ENCODE measurements at regions not wholly inside any gene's neighbourhood (a gene's known extent, or its start where the extent isn't known, plus 50 kb on each side); places are given as distances from the start of the nearest gene placed in this dataset.

- WGBS, 2 donors = 74 to 82% methylated on average over 26 of the region's 26 CpGs
- Histone ChIP-seq H3K9me3 (no peaks in the 10 kb centered on the region), H3K27ac (no peak overlapping the region), H3K4me3 (no peak overlapping the region), H3K4me1 (no peaks in the 10 kb centered on the region), H3K27me3 (peaks cover 0 to 12% (median 0%) of the 10 kb centered on the region in 3 donors), H3K36me3 (no peaks in the 10 kb centered on the region)
- intact Hi-C loops (cut with DNase I) = no loop called here
- TF ChIP-seq EP300 (IDR thresholded peaks at IDR 0.05) (no peak), POLR2A (IDR thresholded peaks at IDR 0.05) (no peak), POLR2AphosphoS5 (IDR thresholded peaks at IDR 0.05) (no peak), CTCF (IDR thresholded peaks at IDR 0.05) (no peak)
- peak; percentile 51 for DNase-seq
These were observed 811.4 kb downstream of the BRD1 start for GRCh38 chr22:49015993-49016908.

GRCh38 chr22:49015459-49015858 is 812.2 kb downstream of the BRD1 start:
- no peaks in the 10 kb centered on the region for H3K4me1 ChIP-seq
- 77 to 89% methylated on average over 13 of the region's 13 CpGs for WGBS, 2 donors

GRCh38 chr22:49014227-49015201 is 813.2 kb downstream of the BRD1 start:
- intact Hi-C loops (cut with DNase I) = no loop called here
- peaks cover 0 to 16% (median 0%) of the 10 kb centered on the region in 3 donors for H3K27me3 ChIP-seq
- TF ChIP-seq POLR2AphosphoS5 (IDR thresholded peaks at IDR 0.05) (no peak), POLR2A (IDR thresholded peaks at IDR 0.05) (no peak), EP300 (IDR thresholded peaks at IDR 0.05) (no peak), CTCF (IDR thresholded peaks at IDR 0.05) (no peak)
- H3K4me1 ChIP-seq = no peaks in the 10 kb centered on the region
- H3K9me3 ChIP-seq = no peaks in the 10 kb centered on the region
- no peaks in the 10 kb centered on the region for H3K36me3 ChIP-seq
- peak; percentile 56 for DNase-seq
- H3K4me3 ChIP-seq = no peak overlapping the region
- WGBS, 2 donors = 63 to 80% methylated on average over 24 of the region's 24 CpGs
- H3K27ac ChIP-seq = no peak overlapping the region

More at GRCh38 chr22:49015459-49015858, 812.2 kb downstream of the BRD1 start:
- no peaks in the 10 kb centered on the region for H3K9me3 ChIP-seq
- H3K27me3 ChIP-seq = peaks cover 0 to 16% (median 0%) of the 10 kb centered on the region in 3 donors
- no peak overlapping the region for H3K27ac ChIP-seq
- peak; percentile 46 for DNase-seq
- TF ChIP-seq POLR2A (IDR thresholded peaks at IDR 0.05) (no peak), POLR2AphosphoS5 (IDR thresholded peaks at IDR 0.05) (no peak), EP300 (IDR thresholded peaks at IDR 0.05) (no peak), CTCF (IDR thresholded peaks at IDR 0.05) (no peak)
- no peak overlapping the region for H3K4me3 ChIP-seq
- intact Hi-C loops (cut with DNase I) = no loop called here
- no peaks in the 10 kb centered on the region for H3K36me3 ChIP-seq

GRCh38 chr22:49013707-49014106 is 814.0 kb downstream of the BRD1 start:
- WGBS, 2 donors = 86 to 95% methylated on average over 12 of the region's 12 CpGs
- Histone ChIP-seq H3K4me1 (no peaks in the 10 kb centered on the region), H3K9me3 (no peaks in the 10 kb centered on the region), H3K27me3 (peaks cover 0 to 23% (median 0%) of the 10 kb centered on the region in 3 donors), H3K27ac (no peak overlapping the region), H3K36me3 (no peaks in the 10 kb centered on the region), H3K4me3 (no peak overlapping the region)
- intact Hi-C loops (cut with DNase I) = no loop called here
- TF ChIP-seq CTCF (IDR thresholded peaks at IDR 0.05) (no peak), POLR2A (IDR thresholded peaks at IDR 0.05) (no peak), POLR2AphosphoS5 (IDR thresholded peaks at IDR 0.05) (no peak), EP300 (IDR thresholded peaks at IDR 0.05) (no peak)
- peak; percentile 35 for DNase-seq
